ENCODE measurements at regions not wholly inside any gene's neighbourhood (a gene's known extent, or its start where the extent isn't known, plus 50 kb on each side); places are given as distances from the start of the nearest gene placed in this dataset.

DNA sequence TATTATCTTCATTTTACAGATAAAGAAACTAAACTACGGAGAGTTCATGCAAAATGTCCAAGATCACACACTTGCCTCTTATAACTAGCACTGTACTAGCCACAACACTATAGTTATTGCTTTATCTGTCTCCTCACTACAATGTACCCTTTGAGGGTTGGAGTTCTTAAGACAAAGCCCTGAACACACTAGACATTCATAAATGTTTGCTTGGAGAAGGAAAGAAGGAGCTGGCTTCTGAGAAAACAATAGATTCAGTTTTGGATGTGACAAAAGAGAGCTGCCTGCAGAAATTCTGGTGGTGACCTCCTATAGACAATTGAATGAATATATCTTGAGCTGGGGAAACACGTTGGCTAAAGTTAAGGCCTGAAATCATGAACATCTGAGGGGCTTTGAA, 169.9 kb upstream of the ARHGEF26 start:
- DNase-seq (ENCODE audit: low read depth), result no peak
- TF ChIP-seq, protein P1, sequence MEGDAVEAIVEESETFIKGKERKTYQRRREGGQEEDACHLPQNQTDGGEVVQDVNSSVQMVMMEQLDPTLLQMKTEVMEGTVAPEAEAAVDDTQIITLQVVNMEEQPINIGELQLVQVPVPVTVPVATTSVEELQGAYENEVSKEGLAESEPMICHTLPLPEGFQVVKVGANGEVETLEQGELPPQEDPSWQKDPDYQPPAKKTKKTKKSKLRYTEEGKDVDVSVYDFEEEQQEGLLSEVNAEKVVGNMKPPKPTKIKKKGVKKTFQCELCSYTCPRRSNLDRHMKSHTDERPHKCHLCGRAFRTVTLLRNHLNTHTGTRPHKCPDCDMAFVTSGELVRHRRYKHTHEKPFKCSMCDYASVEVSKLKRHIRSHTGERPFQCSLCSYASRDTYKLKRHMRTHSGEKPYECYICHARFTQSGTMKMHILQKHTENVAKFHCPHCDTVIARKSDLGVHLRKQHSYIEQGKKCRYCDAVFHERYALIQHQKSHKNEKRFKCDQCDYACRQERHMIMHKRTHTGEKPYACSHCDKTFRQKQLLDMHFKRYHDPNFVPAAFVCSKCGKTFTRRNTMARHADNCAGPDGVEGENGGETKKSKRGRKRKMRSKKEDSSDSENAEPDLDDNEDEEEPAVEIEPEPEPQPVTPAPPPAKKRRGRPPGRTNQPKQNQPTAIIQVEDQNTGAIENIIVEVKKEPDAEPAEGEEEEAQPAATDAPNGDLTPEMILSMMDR (conservative IDR thresholded peaks at IDR 0.05; ENCODE audit: low read length), result no peak
- H3K4me3 ChIP-seq (ENCODE audit: low read length), result no peak overlapping the region

DNA sequence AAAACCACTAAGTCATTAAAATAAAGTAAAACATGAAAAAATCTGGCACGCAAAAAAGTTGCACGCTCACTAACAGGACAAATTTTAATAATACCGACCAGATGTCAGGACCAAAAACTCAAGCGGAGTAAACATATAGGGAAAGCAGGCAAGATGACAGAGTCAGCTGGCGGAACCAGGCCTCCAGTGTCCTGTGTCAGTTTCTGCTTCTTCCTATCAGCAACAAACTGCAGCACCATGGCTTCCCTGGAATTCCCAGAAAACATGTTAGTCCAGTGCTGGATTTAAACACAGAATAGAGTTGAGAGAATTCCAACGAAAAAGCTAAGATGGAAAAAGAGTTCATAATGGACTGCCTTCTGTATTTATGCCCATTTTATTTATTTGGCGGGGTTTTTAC, 169.1 kb upstream of the ARHGEF26 start:
- TF ChIP-seq, protein P1 (conservative IDR thresholded peaks at IDR 0.05; ENCODE audit: low read length), result no peak
- DNase-seq (ENCODE audit: low read depth), result no peak
- H3K4me3 ChIP-seq (ENCODE audit: low read length), result no peak overlapping the region

DNA sequence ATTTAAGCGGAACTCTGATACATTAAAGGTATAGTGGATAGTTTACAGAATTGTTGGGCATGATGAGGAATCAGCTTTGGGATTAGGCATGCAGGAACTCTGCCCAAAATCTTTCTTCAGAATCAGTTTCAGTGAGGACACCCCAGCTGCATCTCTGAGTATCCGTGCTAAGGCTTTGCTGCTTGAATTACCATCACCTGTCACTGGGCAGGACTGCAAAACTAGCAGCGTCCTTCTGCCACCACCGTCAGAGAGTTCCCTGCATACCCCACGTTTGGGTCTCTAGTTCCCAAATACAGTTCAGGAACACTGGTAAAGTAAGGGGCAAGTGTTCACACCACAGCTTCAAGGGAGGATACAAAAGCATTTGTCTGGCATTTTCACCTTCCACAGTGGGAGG, 164.6 kb upstream of the ARHGEF26 start:
- no peak overlapping the region for H3K4me3 ChIP-seq (ENCODE audit: low read length)
- DNase-seq (ENCODE audit: low read depth), result no peak
- TF ChIP-seq, protein P1 (conservative IDR thresholded peaks at IDR 0.05; ENCODE audit: low read length), result no peak

DNA sequence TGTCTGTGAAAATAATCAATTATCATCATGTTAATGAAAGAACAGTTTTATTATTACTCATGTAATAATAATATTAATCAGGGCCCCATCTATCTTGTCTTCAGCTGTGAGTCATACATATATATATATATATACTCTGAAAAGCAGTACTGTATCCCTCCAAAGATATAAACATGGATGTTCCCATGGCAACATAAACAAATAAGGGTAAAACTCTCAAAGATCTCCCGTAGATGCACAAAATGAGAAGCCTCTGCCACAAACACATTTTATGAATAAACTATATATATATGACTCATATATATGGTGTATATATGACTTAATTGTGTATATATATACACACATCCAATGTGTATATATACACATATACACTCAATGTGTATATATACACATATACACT, 163.8 kb upstream of the ARHGEF26 start:
- no peak overlapping the region for H3K4me3 ChIP-seq (ENCODE audit: low read length)
- TF ChIP-seq, protein P1 (conservative IDR thresholded peaks at IDR 0.05; ENCODE audit: low read length), result no peak
- no peak for DNase-seq (ENCODE audit: low read depth)

DNA sequence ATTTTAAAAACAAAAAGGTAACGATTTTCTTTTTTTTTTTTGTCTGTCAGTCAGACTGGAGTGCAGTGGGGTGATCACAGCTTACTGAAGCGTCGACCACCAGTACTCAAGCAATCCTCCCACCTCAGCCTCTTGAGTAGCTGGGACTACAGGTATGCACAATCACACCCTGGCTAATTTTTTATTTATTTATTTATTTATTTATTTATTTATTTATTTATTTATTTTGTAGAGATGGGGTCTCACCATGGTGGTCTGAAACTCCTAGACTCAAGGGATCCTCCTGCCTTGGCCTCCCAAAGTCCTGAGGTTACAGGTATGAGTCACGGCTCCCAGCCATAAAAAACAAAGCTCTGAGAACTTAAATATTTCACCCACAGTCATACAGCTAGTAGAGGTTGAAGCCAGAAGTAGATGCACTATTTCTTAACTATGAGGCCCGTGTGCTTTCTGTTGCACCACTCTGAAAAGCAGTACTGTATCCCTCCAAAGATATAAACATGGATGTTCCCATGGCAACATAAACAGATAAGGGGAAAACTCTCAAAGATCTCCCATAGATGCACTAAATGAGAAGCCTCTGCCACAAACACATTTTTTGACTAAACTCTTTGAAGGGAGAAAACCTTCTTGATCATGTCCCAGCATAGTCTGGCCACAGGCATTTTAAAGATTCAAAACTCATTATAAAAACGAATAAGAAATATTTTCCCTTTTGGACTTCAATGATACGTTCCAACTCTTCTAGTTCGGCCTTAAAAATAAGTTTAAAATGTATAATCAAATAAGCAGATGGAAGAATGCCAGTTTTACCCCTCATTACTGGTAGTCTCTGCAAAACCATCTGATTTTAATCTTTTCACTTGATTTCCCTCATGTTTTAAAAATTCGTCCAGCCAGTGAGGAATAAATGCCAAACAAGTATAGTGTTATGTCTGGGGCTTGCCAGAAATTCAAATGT, 162.3 kb upstream of the ARHGEF26 start:
- TF ChIP-seq, protein P1 (conservative IDR thresholded peaks at IDR 0.05; ENCODE audit: low read length), result no peak
- DNase-seq (ENCODE audit: low read depth), result peak; percentile 66
- H3K4me3 ChIP-seq (ENCODE audit: low read length), result no peak overlapping the region

DNA sequence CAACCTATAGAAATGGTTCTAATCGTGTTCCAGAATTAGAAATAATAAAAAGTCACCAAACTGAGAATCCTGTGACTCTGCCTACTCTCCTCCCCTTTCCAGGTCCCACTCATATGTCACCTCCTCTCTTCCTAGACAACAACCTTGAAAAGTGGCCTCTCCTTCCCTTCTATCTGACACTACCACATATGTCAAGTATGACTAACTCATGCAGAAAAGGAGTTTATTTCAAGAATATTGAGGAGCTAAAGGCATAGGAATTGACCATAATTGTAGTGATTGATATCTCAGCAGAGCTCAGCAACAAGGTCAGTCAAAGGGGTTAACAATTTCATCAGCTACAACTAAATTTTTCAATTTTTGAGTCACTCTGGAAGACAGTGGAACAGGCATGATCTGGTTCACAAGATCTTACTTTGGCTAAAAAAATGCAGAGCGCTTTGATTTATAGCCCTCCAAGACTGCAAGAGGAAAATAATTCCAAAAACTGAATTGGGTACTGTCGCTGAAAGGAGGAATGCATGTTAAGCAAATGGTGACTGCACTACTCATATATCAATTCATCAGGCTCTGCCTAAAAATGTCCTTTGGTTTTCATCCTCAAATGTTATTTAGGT, 160.6 kb upstream of the ARHGEF26 start:
- no peak overlapping the region for H3K4me3 ChIP-seq (ENCODE audit: low read length)
- peak; percentile 51 for DNase-seq (ENCODE audit: low read depth)
- TF ChIP-seq, protein P1 (conservative IDR thresholded peaks at IDR 0.05; ENCODE audit: low read length), result no peak

DNA sequence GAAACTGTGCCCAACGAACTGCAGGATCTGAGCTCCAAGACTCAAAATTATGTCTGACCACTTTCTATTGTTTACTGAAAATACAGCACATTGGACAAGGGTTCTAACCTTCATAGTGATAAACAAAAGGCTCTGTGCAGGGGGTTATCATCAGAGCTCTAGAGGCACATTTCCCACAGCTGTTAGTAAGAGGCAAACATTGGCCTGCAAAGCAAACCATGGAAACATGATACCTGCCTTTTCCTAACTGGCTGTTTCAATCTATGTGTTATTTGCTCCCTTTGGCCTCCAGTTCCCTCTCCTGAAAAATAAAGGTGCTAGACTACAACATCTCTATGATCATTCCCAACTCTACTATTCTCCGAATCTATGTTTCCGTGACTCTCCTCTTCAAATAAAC, 159.7 kb upstream of the ARHGEF26 start:
- no peak overlapping the region for H3K4me3 ChIP-seq (ENCODE audit: low read length)
- no peak for DNase-seq (ENCODE audit: low read depth)
- TF ChIP-seq, protein P1 (conservative IDR thresholded peaks at IDR 0.05; ENCODE audit: low read length), result no peak

Data from AG10803 (cell line).